ENCODE measurements at regions not wholly inside any gene's neighbourhood (a gene's known extent, or its start where the extent isn't known, plus 50 kb on each side); places are given as distances from the start of the nearest gene placed in this dataset.

GRCh38 chr19:31610018-31610417, 260.8 kb upstream of the TSHZ3 start:
- DNase-seq = no peak

DNA sequence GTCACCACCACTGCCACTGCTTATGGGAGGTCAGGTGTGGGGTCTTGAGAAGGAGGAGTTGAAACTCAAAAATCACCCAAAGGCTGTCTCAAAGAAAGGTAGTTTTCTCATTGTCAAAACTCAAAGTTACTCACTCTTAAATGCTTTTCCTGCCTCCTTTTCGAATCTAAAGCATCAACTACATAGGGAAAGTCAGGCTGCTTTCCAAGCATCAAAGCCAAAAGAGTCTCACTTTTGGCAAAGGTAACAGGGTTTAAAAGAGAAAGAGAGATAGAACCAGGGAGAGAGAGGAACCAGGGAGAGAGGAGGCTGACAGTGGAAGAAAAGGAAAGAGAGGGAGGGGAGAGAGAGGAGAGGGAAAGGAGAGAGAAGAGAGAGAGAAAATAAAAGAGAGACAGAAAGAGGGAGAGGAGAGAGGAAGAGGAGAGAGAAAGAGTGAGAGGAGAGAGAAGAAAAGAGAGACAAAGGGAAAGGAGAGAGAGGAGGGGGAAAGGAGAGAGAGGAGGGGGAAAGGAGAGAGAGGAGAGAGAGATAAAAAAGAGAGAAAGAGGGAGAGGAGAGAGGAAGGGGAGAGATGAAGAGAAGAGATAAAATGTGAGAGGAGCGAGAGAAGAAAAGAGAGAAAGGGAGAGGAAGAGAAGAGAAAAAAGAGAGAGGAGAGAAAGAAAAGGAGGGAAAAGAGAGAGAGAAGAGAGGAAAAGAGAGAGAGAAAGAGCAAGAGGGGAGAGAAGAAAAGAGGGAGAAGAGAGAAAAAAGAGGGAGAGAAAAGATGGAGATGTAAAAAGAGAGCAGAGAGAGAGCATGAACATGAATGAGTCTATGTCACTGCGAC, 262.0 kb upstream of the TSHZ3 start:
- DNase-seq = no peak

GRCh38 chr19:31612873-31613272, 263.6 kb upstream of the TSHZ3 start:
- DNase-seq = no peak

DNA sequence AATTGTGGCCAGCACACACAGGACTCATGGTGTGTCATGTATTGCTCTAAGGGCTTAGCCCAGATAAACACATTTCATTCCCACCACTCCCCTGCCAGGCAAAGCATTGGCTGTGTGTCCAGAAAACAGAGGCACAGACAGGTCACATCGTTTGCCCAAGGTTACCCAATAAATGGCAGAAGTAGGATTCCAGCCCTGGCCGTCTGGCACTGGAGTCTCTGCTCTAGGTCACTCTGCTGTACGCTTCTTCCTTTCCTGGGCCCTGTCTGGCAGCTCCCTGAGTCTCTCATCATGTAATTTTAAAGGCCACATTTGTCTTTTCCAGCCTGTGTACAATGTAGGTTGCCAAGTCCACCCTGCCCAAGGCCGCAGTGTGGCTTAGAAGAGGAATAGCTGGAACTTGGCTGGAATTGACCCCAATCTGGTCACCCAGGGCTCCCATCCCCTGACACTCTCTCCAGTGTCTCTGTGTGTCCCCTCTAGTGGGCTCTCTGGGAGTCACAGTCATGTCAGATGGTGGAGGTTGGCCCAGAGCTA, 264.5 kb upstream of the TSHZ3 start:
- DNase-seq = no peak

DNA sequence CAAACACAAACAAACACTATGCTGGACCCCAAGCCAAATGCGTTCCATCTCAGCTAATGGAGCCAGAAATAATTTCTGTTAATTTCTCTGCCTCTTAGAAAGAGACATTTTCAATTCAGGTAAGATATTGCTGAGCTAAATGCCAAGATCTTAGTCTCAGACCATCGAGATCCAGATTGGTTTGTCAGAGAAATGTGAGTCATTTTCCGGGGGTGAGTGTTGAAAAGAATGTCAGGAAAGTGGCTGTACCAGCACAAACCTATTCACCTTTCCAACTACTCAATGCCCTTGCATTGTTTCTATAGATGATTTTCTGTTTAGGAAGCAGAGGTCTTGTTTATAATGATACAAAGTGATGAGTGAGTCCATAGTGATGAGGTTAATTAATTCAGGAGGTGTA, 266.8 kb upstream of the TSHZ3 start:
- DNase-seq = no peak

GRCh38 chr19:31617010-31617585, 267.9 kb upstream of the TSHZ3 start:
- no peak for DNase-seq

- DNase-seq = no peak
Observed at GRCh38 chr19:31625056-31625455, 275.8 kb upstream of the TSHZ3 start.

- no peak for DNase-seq
Observed at GRCh38 chr19:31625575-31625974, 276.3 kb upstream of the TSHZ3 start.

DNA sequence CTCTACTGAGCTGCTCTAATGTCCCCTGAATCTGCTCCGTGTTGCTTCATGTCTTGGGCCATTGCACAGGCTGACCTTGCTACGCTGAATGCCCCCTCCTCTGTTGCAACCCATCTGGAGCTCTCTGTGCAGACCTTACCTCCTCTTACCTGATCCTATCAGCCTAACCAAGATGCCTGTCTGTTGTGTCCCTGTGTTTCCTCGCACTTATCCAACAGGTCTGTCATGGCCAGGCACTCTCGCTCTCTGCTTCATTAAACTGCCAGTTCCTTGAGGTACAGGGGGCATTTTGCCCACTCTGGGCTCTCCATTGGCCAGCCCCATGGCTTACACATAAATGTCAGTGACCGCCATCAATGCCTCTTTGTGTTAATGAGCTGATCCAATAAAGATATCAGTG, 277.7 kb upstream of the TSHZ3 start:
- no peak for DNase-seq

DNA sequence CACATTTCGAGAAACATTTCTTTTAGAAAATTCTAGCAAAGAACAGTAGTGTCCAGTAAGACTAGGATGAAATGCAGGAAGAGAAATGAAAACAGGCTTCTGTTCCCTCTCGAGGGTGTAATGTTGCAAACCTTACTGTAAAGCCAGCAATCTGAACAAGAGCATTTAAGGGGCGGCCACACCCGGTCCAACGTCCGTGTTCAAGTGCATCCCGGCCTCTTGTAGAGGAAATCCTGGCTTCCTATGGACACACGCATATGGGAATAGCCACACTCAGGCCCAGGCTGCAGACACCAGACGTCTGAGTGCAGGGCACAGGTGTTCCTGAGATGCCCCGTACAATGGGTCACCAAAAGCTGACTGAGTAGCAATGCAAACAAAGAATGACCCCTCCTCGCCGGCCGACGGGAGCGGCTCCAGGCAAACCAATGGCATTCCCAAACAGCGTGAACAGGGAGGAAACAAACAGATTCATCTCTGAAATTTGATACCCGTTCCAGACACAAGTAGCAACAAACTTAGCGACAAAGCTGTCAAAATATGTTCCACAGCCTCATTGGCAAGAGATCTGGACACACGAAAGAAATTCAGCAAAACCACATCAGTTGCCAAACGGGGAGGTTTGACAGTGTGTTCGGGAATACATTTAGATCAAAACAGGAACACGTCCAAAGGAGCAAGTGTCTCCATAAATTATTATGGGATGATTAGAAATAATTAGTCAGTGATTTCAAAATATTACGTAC, 278.6 kb upstream of the TSHZ3 start:
- DNase-seq = no peak

DNA sequence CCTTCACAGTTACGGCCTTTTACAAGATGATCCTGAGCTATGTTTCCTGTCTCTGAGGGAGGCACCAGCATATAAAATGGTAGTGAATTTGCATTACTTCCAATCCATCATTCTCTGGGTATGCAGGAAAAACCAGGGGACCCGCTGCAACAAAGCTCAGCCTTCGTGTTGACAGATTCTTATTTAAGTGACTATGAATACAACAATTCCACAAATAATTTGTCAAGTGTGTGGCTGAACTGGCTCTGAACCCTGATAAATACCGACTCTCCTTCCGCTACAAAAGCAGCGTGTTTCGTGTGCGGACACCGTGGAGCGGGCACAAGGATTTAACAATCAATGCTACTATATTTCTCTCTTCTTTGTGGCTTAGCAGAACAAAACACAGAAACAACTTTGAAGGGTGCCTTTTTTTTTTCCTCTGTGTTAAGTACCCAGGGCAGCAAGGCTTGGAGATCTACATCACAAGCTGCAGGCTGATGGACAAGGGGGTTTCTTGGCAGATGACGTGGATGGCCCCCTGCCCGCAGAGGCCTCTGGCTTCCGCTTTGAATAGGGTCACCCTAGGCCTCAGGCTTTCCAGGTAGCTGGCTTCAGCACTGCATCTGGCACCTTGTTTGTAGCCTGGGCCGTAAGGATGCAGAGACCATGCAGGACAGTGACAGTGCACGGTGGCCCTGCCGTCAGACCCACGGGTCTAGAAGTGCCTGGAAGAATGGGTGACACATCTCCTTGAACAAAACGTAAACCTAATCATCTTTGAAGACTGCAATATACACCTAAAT, 280.5 kb upstream of the TSHZ3 start:
- DNase-seq = no peak

DNA sequence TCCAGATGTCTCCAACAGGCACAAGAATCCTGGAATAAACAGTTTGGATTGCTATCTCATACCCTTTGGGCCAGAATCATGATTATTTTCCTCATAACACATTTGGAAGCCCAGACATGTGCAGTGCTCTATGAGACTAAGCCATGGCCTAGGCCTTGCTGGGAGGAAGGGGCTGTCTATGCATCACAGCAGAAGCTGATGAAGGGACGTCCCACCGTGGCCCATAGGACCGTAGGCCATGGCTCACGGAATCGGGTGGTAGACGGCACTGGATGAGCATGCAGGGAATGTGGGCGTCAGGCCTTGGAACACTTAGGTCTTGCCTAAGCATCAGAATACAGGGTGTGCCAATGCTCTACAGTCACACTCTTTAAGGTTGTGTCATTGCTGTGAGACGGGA, 283.8 kb upstream of the TSHZ3 start:
- no peak for DNase-seq

- no peak for DNase-seq
Observed at GRCh38 chr19:31639306-31639705, 290.1 kb upstream of the TSHZ3 start.

DNA sequence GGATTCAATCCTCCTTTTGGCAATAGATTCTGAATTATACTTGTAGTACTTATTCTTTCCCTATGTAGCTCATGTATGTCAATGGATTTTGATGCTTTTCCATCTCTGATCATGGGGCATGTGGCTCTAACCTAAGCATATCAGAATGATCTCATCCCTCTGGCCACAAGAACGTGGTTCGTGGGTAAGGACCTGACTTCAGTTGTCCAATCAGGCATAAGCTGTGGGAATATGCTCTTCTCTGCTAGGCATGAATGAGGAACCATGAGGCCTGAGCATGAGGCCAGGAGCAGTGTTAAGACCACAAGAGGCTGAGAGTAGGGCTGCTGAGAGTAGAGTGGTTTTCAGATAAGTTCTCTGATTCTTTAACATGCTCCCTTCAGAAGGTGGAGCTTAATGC, 292.4 kb upstream of the TSHZ3 start:
- no peak for DNase-seq

- DNase-seq = no peak
Observed at GRCh38 chr19:31648347-31648746, 299.1 kb upstream of the TSHZ3 start.

DNA sequence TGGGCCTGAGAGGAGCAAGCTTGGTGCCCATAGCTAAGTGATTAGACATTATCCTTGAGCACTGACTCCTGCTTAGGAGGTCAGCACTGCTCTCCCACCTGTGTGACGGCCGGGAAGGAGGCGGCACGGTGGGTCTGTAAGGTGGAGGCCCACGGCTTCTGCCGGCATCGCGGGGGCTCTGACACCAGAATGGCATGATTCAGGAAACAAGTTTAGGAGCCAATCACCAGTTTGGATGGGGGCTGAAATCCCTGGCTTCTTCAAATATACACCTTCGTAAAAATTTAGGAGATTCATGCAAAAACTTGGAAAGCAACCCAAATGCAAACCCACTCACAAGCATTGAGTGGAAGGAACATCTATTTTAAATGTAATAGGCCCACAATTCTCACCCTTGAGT, 307.3 kb upstream of the TSHZ3 start:
- no peak for DNase-seq

DNA sequence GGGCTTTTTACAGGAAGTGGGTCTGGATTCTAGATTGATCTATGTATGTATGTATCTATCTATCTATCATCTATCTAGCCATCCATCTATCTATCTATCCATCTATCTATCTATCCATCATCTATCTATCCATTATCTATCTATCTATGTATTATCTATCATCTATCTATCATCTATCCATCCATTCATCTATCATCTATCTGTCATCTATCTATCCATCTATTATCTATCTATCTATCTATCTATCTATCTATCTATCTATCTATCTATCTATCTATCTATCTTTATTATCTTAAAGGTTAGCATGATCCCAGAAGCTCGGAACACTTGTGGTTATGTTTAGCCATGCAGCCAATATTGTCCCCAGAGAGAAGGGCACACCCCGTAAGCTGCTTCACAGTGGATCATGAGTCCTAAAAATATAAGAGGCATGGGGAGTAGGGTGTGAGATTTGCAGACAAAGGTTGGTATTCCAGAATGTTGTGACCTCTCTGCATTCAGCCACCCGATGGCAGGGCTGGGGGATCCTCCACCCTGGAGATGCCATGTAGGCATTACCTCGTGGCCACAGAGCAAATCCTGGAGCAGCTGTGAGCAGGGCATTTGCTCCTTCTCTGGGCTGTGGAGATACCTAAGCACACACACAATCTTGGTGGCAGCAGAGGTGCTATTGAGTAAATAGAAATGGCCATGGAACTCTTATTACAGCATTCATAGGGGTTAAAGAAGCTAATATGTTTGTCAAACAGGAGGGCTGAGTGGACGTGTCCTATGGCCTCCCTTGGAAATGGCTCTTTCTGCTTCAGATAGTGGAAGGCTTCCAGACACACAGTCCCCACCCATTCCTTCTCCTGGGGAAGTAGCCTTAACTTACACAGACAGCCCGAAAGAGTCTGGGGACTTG, 310.0 kb upstream of the TSHZ3 start:
- DNase-seq = no peak

GRCh38 chr19:31659897-31660210, 310.6 kb upstream of the TSHZ3 start:
- DNase-seq = no peak

- no peak for DNase-seq
Observed at GRCh38 chr19:31664096-31664495, 314.9 kb upstream of the TSHZ3 start.

DNA sequence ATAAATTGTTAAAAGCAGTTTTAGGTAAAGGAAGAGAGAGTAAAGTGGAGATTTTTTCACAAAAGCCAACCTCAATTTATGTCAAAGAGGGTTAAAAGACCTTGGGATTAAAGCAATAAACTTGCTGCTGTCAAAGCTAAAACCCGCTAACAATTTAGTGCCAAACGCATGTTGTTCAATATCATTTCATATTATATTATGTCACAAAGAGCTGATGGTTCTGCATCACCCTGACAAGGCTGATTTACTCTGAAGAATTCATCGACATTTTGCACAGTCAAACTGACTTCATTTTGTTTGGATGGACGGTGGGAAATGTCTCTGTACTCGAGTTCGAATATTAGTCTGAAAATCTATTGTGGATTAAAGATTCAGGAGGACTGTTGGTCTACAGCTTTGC, 315.8 kb upstream of the TSHZ3 start:
- DNase-seq = no peak

DNA sequence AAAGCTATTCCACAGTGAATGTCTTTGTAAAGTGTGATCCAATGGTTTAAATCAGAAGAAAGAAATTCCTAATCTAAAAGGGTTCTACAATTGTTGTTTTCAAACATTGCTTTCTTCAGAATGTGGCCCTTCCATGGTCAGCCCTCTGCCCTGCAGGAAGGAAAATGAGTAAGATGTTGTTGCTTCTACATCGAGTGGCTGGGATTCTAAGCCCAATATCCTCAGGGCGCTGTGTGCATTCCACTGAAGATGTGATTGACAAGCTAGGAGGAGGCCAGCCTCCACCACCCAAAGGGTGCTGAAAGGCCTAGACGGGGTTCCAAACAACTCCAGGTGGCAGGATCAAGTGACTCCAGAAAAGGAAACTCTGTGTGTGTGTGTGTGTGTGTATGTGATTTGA, 316.9 kb upstream of the TSHZ3 start:
- DNase-seq = no peak

DNA sequence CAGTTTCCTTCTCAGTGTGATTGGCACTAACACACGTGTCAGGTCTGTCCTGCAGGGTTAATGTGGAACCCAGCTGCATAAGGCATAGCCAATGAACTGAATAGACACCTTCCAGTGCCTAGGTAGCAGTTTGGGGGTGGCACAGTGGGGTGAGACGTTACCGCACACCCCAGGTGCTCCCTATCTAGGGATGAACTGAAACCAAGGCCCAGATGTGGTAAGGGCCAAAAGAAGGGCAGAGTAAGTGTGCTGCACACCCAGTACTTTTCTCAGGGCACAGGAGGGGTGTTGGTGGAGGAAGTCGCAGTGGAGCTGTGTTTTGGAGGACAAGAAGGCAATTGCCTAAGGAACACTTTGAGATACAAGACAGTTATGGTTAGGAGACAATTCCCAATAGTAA, 317.9 kb upstream of the TSHZ3 start:
- no peak for DNase-seq

Measured in NCI-H526 (cell line).